Tibial nerve (tissue), 4 donors: ENCODE measurements at regions not wholly inside any gene's neighbourhood (a gene's known extent, or its start where the extent isn't known, plus 50 kb on each side); places are given as distances from the start of the nearest gene placed in this dataset.

Experiments used
- EP300 ChIP-seq, 2 donors: sonication (generic); formaldehyde crosslinking; IDR thresholded peaks; one replicate each; pipeline ENCODE4 v1.6.1; 2017; ENCODE audit warnings: antibody characterized with exemption in 2 of 2, mild to moderate bottlenecking in 1 of 2
- POLR2A ChIP-seq, 2 donors: fragments of 450-650 bp; IDR thresholded peaks; one replicate each; pipeline ENCODE4 v1.6.1; 2017; ENCODE audit warnings: antibody characterized with exemption in 2 of 2, mild to moderate bottlenecking in 2 of 2, moderate library complexity in 2 of 2
- TF ChIP-seq, protein P1 (sequence below), 5 experiments: fragments of 200-600 bp in 3 of 5; fragments of 450-650 bp in 2 of 5; sonication (generic) in 3 of 5; IDR thresholded peaks; one replicate each; pipeline ENCODE4 v1.5.1; 2016 to 2019; ENCODE audit warnings: antibody characterized with exemption in 5 of 5, mild to moderate bottlenecking in 3 of 5, moderate library complexity in 2 of 5

DNA sequence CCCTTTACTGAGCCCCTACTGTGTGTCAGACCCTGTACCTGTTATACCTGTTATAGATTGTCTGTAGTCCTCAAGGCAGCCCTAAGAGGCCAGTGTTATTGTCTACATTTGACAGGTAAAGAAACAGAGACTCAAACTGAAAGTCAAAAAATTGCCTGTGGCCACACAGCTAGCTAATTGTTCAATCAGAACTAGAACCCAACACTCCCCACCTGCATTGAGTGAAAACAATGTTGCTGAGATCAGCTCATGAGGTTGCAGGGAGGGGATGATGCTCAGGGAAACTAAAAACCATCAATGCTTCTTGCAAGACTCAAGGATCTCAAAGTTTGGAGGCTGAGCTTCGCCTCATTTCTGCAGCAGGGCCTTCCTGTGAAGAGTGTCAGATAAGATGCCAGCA is 109.5 kb upstream of the LMO4 start:
- TF ChIP-seq POLR2A (IDR thresholded peaks at IDR 0.05): no peak
- TF ChIP-seq EP300 (IDR thresholded peaks at IDR 0.05): no peak
- TF ChIP-seq, protein P1, sequence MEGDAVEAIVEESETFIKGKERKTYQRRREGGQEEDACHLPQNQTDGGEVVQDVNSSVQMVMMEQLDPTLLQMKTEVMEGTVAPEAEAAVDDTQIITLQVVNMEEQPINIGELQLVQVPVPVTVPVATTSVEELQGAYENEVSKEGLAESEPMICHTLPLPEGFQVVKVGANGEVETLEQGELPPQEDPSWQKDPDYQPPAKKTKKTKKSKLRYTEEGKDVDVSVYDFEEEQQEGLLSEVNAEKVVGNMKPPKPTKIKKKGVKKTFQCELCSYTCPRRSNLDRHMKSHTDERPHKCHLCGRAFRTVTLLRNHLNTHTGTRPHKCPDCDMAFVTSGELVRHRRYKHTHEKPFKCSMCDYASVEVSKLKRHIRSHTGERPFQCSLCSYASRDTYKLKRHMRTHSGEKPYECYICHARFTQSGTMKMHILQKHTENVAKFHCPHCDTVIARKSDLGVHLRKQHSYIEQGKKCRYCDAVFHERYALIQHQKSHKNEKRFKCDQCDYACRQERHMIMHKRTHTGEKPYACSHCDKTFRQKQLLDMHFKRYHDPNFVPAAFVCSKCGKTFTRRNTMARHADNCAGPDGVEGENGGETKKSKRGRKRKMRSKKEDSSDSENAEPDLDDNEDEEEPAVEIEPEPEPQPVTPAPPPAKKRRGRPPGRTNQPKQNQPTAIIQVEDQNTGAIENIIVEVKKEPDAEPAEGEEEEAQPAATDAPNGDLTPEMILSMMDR (IDR thresholded peaks at IDR 0.05): no peak
